ENCODE measurements at regions not wholly inside any gene's neighbourhood (a gene's known extent, or its start where the extent isn't known, plus 50 kb on each side); places are given as distances from the start of the nearest gene placed in this dataset.

- H3K27me3 Mint-ChIP-seq (ENCODE audit: low read depth) = peaks cover 3% of the 10 kb centered on the region; the same call in 1 of the 2 replicates
- CTCF ChIA-PET = no interaction called here
Observed at GRCh38 chr21:33139084-33139483, 69.1 kb downstream of the OLIG1 start.

More at GRCh38 chr21:33139084-33139483, 69.1 kb downstream of the OLIG1 start:
- DNase-seq (ENCODE audit: low spot score) = no peak
- Mint-ChIP-seq H3K9me3 (peaks cover 10% of the 10 kb centered on the region), H3K4me3 (no peak overlapping the region), H3K27ac (no peak overlapping the region; the same call in 1 of the 2 replicates), H3K36me3 (peaks cover 3% of the 10 kb centered on the region; the same call in 1 of the 2 replicates), H3K4me1 (peaks cover 42% of the 10 kb centered on the region)
- POLR2A ChIA-PET = no interaction called here
- ATAC-seq = no peak
- no peak for TF ChIP-seq IRF1 (CRISPR knock-in tag; IDR thresholded peaks at IDR 0.05)
- no peak for TF ChIP-seq E2F5 (CRISPR knock-in tag; IDR thresholded peaks at IDR 0.05)
- no peak for TF ChIP-seq USF1 (CRISPR knock-in tag; IDR thresholded peaks at IDR 0.05)
- TF ChIP-seq CREM (CRISPR knock-in tag; IDR thresholded peaks at IDR 0.05) = no peak
- no peak for TF ChIP-seq NFYB (CRISPR knock-in tag; conservative IDR thresholded peaks at IDR 0.05; ENCODE audit: low read depth)
- no peak for TF ChIP-seq FOXP4 (CRISPR knock-in tag; IDR thresholded peaks at IDR 0.05)
- TF ChIP-seq TP53 (CRISPR knock-in tag; IDR thresholded peaks at IDR 0.05) = no peak
- TF ChIP-seq RORB (CRISPR knock-in tag; IDR thresholded peaks at IDR 0.05) = no peak
- no peak for TF ChIP-seq JUN (CRISPR knock-in tag; IDR thresholded peaks at IDR 0.05)
- no peak for TF ChIP-seq KAT7 (CRISPR knock-in tag; IDR thresholded peaks at IDR 0.05; ENCODE audit: borderline replicate concordance)
- TF ChIP-seq ATF1 (CRISPR knock-in tag; IDR thresholded peaks at IDR 0.05) = no peak
- TF ChIP-seq USF2 (CRISPR knock-in tag; IDR thresholded peaks at IDR 0.05) = no peak
- TF ChIP-seq ETV6 (CRISPR knock-in tag; IDR thresholded peaks at IDR 0.05) = no peak
- TF ChIP-seq ARID4B (CRISPR knock-in tag; IDR thresholded peaks at IDR 0.05; ENCODE audit: borderline replicate concordance) = no peak
- TF ChIP-seq NR1H2 (CRISPR knock-in tag; IDR thresholded peaks at IDR 0.05) = no peak
- TF ChIP-seq IRF2 (CRISPR knock-in tag; IDR thresholded peaks at IDR 0.05; ENCODE audit: borderline replicate concordance, low read depth) = no peak
- TF ChIP-seq NR2C2 (CRISPR knock-in tag; IDR thresholded peaks at IDR 0.05) = no peak
